HCT116 (cell line): ENCODE measurements at regions not wholly inside any gene's neighbourhood (a gene's known extent, or its start where the extent isn't known, plus 50 kb on each side); places are given as distances from the start of the nearest gene placed in this dataset.

Source experiments
- ATAC-seq: fragments of 200-7000 bp; cut with Tn5 transposase; 2 replicates; pipeline ENCODE4 v1.9.1; 2020; ENCODE audit warnings: mild to moderate bottlenecking, moderate library complexity
- BruUV-seq: library from RNA; stranded (reverse); fragments of 400-500 nt; replicated peaks from 2 replicates; lab custom pipeline; 2021; lab: Mats Ljungman, UMichigan
- CTCF ChIA-PET: fragments of 300-600 bp; sonication (Branson Sonifier 250); formaldehyde crosslinking; loops from one replicate; lab custom pipeline; 2021; ENCODE audit warnings: antibody characterized with exemption; lab: Charles Lee
- POLR2A ChIA-PET: fragments of 300-600, 350-600 bp; sonication (Branson Sonifier 250); formaldehyde crosslinking; loops from one replicate; lab custom pipeline; 2021; ENCODE audit warnings: antibody characterized with exemption; lab: Charles Lee
- RAD21 ChIA-PET, 2 experiments: fragments of 300-600 bp; sonication (Branson Sonifier 250); formaldehyde crosslinking; loops; one replicate each; lab custom pipeline; 2023; ENCODE audit warnings: low total read pairs in 2 of 2; ENCODE audit not compliant: uncharacterized antibody in 2 of 2, unreplicated experiment in 2 of 2, low non-redundant PET in 1 of 2; lab: Charles Lee
- DNase-seq: peaks from one replicate; pipeline ENCODE4 v3.0.0-alpha.2; 2010; ENCODE audit warnings: low read depth, low spot score
- H2AFZ ChIP-seq: fragments of 200-600 bp; shearing (Covaris generic), sonication (generic); 2 replicates; pipeline ENCODE4 v1.6.1; 2017; ENCODE audit warnings: low read depth, mixed run types, mixed read lengths, antibody characterized with exemption, low read length; ENCODE audit not compliant: poor library complexity, severe bottlenecking
- H3K27ac ChIP-seq: 2 replicates; pipeline ENCODE4 v1.5.1; 2012; ENCODE audit warnings: low read depth, low read length
- H3K27me3 ChIP-seq: fragments of 200-600 bp; sonication (generic); 2 replicates; pipeline ENCODE4 v1.6.1; 2016; ENCODE audit warnings: mixed run types, low read length, mixed read lengths; ENCODE audit not compliant: insufficient read depth
- H3K36me3 ChIP-seq, 2 experiments: fragments of 200-500 bp in 1 of 2; fragments of 200-600 bp in 1 of 2; sonication (Bioruptor generic) in 1 of 2; sonication (generic) in 1 of 2; 2 replicates each; pipeline versions ENCODE4 v1.5.1 to v1.6.1; 2014 to 2016; ENCODE audit warnings: low read length in 2 of 2, inconsistent platforms in 1 of 2, mixed read lengths in 1 of 2, mixed run types in 1 of 2; ENCODE audit not compliant: insufficient read depth in 2 of 2, control insufficient read depth in 1 of 2
- H3K4me1 ChIP-seq, 2 experiments: fragments of 200-600 bp in 1 of 2; sonication (generic) in 1 of 2; 2 replicates each; pipeline versions ENCODE4 v1.5.1 to v1.6.1; 2012 to 2017; ENCODE audit warnings: low read length in 2 of 2, inconsistent platforms in 1 of 2, mild to moderate bottlenecking in 1 of 2, mixed read lengths in 1 of 2, mixed run types in 1 of 2, moderate library complexity in 1 of 2; ENCODE audit not compliant: insufficient read depth in 2 of 2, control insufficient read depth in 1 of 2
- H3K4me2 ChIP-seq: fragments of 200-600 bp; sonication (generic); 2 replicates; pipeline ENCODE4 v1.6.1; 2017; ENCODE audit warnings: mixed run types, low read length, mixed read lengths
- H3K4me3 ChIP-seq, 2 experiments: fragments of 200-600 bp in 1 of 2; sonication (generic) in 1 of 2; replicated peaks in 1 of 2; 2 replicates each; pipeline ENCODE4 v1.5.1; 2011 to 2016; ENCODE audit warnings: low read length in 2 of 2, control low read depth in 1 of 2, low read depth in 1 of 2, mild to moderate bottlenecking in 1 of 2, mixed read lengths in 1 of 2, mixed run types in 1 of 2
- H3K79me2 ChIP-seq: fragments of 200-600 bp; sonication (generic); 2 replicates; pipeline ENCODE4 v1.6.1; 2017; ENCODE audit warnings: mild to moderate bottlenecking, mixed run types, low read length, moderate library complexity, mixed read lengths; ENCODE audit not compliant: insufficient read depth
- H3K9ac ChIP-seq: fragments of 200-600 bp; sonication (generic); 2 replicates; pipeline ENCODE4 v1.6.1; 2016; ENCODE audit warnings: low read length, mixed read lengths
- H3K9me2 ChIP-seq: fragments of 200-600 bp; sonication (generic), shearing (Covaris generic); 2 replicates; pipeline ENCODE4 v1.6.1; 2017; ENCODE audit warnings: mixed run types, mild to moderate bottlenecking, moderate library complexity; ENCODE audit not compliant: insufficient read depth
- H3K9me3 ChIP-seq, 2 experiments: fragments of 200-500 bp in 1 of 2; fragments of 200-600 bp in 1 of 2; sonication (Bioruptor generic) in 1 of 2; sonication (generic) in 1 of 2; 2 replicates each; pipeline ENCODE4 v1.6.1; 2014 to 2017; ENCODE audit warnings: low read length in 2 of 2, mixed read lengths in 2 of 2, inconsistent platforms in 1 of 2, low read depth in 1 of 2, mild to moderate bottlenecking in 1 of 2, mixed run types in 1 of 2, moderate library complexity in 1 of 2; ENCODE audit not compliant: control insufficient read depth in 1 of 2, insufficient read depth in 1 of 2
- H4K20me1 ChIP-seq: fragments of 200-600 bp; sonication (generic), shearing (Covaris generic); 2 replicates; pipeline ENCODE4 v1.6.1; 2017; ENCODE audit warnings: mixed run types, mild to moderate bottlenecking, moderate library complexity; ENCODE audit not compliant: insufficient read depth
- CBX3 ChIP-seq: IDR thresholded peaks from 2 replicates; pipeline ENCODE4 v1.6.1; 2012; ENCODE audit warnings: low read depth
- CEBPB ChIP-seq: IDR thresholded peaks from 2 replicates; pipeline ENCODE4 v1.6.1; 2012; ENCODE audit warnings: low read depth
- ELF1 ChIP-seq: IDR thresholded peaks from 2 replicates; pipeline ENCODE4 v1.6.1; 2012; ENCODE audit warnings: low read depth, borderline replicate concordance
- EZH2 ChIP-seq: fragments of 200-600 bp; sonication (generic); IDR thresholded peaks from 2 replicates; pipeline ENCODE4 v1.6.1; 2017; ENCODE audit warnings: antibody characterized with exemption, mixed run types
- EZH2phosphoT487 ChIP-seq: fragments of 200-600 bp; IDR thresholded peaks from 2 replicates; pipeline ENCODE4 v1.6.1; 2018; ENCODE audit warnings: antibody characterized with exemption, borderline replicate concordance
- POLR2AphosphoS5 ChIP-seq: IDR thresholded peaks from 2 replicates; pipeline ENCODE4 v1.6.1; 2011; ENCODE audit warnings: mild to moderate bottlenecking, low read depth, low read length, moderate library complexity
- SIN3A ChIP-seq: IDR thresholded peaks from 2 replicates; pipeline ENCODE4 v1.6.1; 2012; ENCODE audit warnings: low read depth
- SRF ChIP-seq: IDR thresholded peaks from 2 replicates; pipeline ENCODE4 v1.6.1; 2012; ENCODE audit warnings: low read depth
- TCF7L2 ChIP-seq: IDR thresholded peaks from 2 replicates; pipeline ENCODE4 v1.7.0; 2011; ENCODE audit warnings: borderline replicate concordance, inconsistent platforms; ENCODE audit not compliant: insufficient read depth, insufficient read length; ENCODE audit errors: extremely low read depth
- YY1 ChIP-seq: IDR thresholded peaks from 2 replicates; pipeline ENCODE4 v1.6.1; 2011; ENCODE audit warnings: low read length, low read depth, moderate library complexity, mild to moderate bottlenecking; ENCODE audit not compliant: insufficient replicate concordance; ENCODE audit errors: extremely low read depth
- ZFX ChIP-seq: fragments of 450-650 bp; IDR thresholded peaks from 2 replicates; pipeline ENCODE4 v1.6.1; 2017
- ZNF274 ChIP-seq: fragments of 200-500 bp; sonication (Bioruptor generic); IDR thresholded peaks from 2 replicates; pipeline ENCODE4 v1.6.1; 2014; ENCODE audit warnings: mild to moderate bottlenecking, low read depth, low read length, inconsistent platforms
- intact Hi-C: fragments of 100-400 bp; cut with micrococcal nuclease; formaldehyde crosslinking; loops from 2 replicates; pipeline ENCODE4 v1.10.0; 2022
- TF ChIP-seq, protein P1 (sequence below): IDR thresholded peaks from 2 replicates; pipeline ENCODE4 v1.6.1; 2012
- TF ChIP-seq, protein P2 (sequence below), 3 experiments: fragments of 200-600 bp in 1 of 3; sonication (generic) in 1 of 3; IDR thresholded peaks in 2 of 3; conservative IDR thresholded peaks in 1 of 3; 2 replicates each; pipeline ENCODE4 v1.5.1; 2012 to 2017; ENCODE audit warnings: low read depth in 2 of 3, low read length in 2 of 3, antibody characterized with exemption in 1 of 3, borderline replicate concordance in 1 of 3, control low read depth in 1 of 3, mild to moderate bottlenecking in 1 of 3, mixed read lengths in 1 of 3, mixed run types in 1 of 3, moderate library complexity in 1 of 3; ENCODE audit not compliant: insufficient read depth in 1 of 3
- TF ChIP-seq, protein P3 (sequence below): IDR thresholded peaks from 2 replicates; pipeline ENCODE4 v1.6.1; 2011; ENCODE audit warnings: mild to moderate bottlenecking, low read length, moderate library complexity; ENCODE audit not compliant: insufficient replicate concordance; ENCODE audit errors: extremely low read depth

DNA sequence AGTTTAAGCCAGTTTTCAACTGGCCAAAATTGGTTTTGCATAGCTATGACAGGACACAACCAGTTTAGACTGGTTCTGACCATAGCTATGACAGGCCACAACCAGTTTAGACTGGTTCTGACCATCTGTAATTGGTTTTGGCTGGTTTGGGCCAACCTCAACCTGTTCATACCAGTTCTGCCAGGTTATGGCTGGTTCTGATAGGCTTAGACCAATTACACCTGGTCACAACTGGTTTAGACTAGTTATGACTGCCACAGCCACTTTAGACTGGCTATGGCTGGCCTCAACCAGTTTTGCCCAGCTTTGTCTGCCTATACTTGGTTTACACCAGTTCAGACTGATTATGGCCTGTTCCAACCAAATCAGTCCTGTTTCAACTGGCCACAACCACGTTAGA lies 353.2 kb upstream of the CAMK1G start:
- Histone ChIP-seq H3K4me2 (no peak overlapping the region), H3K4me1 (no peaks in the 10 kb centered on the region), H3K9ac (no peak overlapping the region), H4K20me1 (no peaks in the 10 kb centered on the region), H3K36me3 (no peaks in the 10 kb centered on the region), H3K4me3 (no peak overlapping the region), H3K9me2 (no peaks in the 10 kb centered on the region), H2AFZ (no peak overlapping the region), H3K79me2 (no peaks in the 10 kb centered on the region), H3K27ac (no peak overlapping the region), H3K9me3 (no peaks in the 10 kb centered on the region), H3K27me3 (no peaks in the 10 kb centered on the region)
- intact Hi-C loops, result no loop called here
- ATAC-seq, result no peak
- no peak for DNase-seq
- no peak for TF ChIP-seq ZFX
- TF ChIP-seq CEBPB, result no peak
- TF ChIP-seq, protein P1, sequence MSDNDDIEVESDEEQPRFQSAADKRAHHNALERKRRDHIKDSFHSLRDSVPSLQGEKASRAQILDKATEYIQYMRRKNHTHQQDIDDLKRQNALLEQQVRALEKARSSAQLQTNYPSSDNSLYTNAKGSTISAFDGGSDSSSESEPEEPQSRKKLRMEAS, result no peak
- no peak for TF ChIP-seq SIN3A
- no peak for TF ChIP-seq YY1
- TF ChIP-seq ZNF274, result no peak
- no peak for TF ChIP-seq CBX3
- ChIA-PET CTCF (no interaction called here), RAD21 (no interaction called here), POLR2A (no interaction called here)
- no TSS peak for BruUV-seq

- H3K27ac ChIP-seq, result no peak overlapping the region
- intact Hi-C loops, result no loop called here
- POLR2A ChIA-PET, result no interaction called here
- no peak overlapping the region for H3K9ac ChIP-seq
- no peaks in the 10 kb centered on the region for H3K36me3 ChIP-seq
- H3K4me2 ChIP-seq, result no peak overlapping the region
- H3K79me2 ChIP-seq, result no peaks in the 10 kb centered on the region
- TF ChIP-seq ZNF274, result no peak
- TF ChIP-seq EZH2phosphoT487, result no peak
- TF ChIP-seq, protein P2, sequence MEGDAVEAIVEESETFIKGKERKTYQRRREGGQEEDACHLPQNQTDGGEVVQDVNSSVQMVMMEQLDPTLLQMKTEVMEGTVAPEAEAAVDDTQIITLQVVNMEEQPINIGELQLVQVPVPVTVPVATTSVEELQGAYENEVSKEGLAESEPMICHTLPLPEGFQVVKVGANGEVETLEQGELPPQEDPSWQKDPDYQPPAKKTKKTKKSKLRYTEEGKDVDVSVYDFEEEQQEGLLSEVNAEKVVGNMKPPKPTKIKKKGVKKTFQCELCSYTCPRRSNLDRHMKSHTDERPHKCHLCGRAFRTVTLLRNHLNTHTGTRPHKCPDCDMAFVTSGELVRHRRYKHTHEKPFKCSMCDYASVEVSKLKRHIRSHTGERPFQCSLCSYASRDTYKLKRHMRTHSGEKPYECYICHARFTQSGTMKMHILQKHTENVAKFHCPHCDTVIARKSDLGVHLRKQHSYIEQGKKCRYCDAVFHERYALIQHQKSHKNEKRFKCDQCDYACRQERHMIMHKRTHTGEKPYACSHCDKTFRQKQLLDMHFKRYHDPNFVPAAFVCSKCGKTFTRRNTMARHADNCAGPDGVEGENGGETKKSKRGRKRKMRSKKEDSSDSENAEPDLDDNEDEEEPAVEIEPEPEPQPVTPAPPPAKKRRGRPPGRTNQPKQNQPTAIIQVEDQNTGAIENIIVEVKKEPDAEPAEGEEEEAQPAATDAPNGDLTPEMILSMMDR (IDR thresholded peaks at IDR 0.05 in 2 of 3, conservative IDR thresholded peaks at IDR 0.05 in 1 of 3; ENCODE audit: borderline replicate concordance in 1 of 3, insufficient read depth in 1 of 3, low read depth in 2 of 3, low read length in 2 of 3), result no peak
- no peak for TF ChIP-seq SRF
- no peak for TF ChIP-seq CBX3
- no peak for TF ChIP-seq POLR2AphosphoS5
- no peak for TF ChIP-seq TCF7L2
- TF ChIP-seq ELF1, result no peak
- no peak for TF ChIP-seq EZH2
- TF ChIP-seq, protein P3, sequence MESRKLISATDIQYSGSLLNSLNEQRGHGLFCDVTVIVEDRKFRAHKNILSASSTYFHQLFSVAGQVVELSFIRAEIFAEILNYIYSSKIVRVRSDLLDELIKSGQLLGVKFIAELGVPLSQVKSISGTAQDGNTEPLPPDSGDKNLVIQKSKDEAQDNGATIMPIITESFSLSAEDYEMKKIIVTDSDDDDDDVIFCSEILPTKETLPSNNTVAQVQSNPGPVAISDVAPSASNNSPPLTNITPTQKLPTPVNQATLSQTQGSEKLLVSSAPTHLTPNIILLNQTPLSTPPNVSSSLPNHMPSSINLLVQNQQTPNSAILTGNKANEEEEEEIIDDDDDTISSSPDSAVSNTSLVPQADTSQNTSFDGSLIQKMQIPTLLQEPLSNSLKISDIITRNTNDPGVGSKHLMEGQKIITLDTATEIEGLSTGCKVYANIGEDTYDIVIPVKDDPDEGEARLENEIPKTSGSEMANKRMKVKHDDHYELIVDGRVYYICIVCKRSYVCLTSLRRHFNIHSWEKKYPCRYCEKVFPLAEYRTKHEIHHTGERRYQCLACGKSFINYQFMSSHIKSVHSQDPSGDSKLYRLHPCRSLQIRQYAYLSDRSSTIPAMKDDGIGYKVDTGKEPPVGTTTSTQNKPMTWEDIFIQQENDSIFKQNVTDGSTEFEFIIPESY, result no peak
- TF ChIP-seq SIN3A, result no peak
- TF ChIP-seq, all 23 proteins: peak for 0
- H3K4me3 ChIP-seq, result no peak overlapping the region
- BruUV-seq, result no TSS peak
- ChIA-PET RAD21 (no interaction called here), CTCF (no interaction called here)
- H3K27me3 ChIP-seq, result no peaks in the 10 kb centered on the region
- no peaks in the 10 kb centered on the region for H3K9me3 ChIP-seq
- H4K20me1 ChIP-seq, result no peaks in the 10 kb centered on the region
- ATAC-seq, result no peak
- no peaks in the 10 kb centered on the region for H3K9me2 ChIP-seq
- H2AFZ ChIP-seq, result no peak overlapping the region
- no peak for DNase-seq
- H3K4me1 ChIP-seq, result no peaks in the 10 kb centered on the region
These were observed 351.9 kb upstream of the CAMK1G start for GRCh38 chr1:209231476-209232156.
